H1 (cell line): ENCODE measurements at regions not wholly inside any gene's neighbourhood (a gene's known extent, or its start where the extent isn't known, plus 50 kb on each side); places are given as distances from the start of the nearest gene placed in this dataset.

Source experiments
- ASH2L ChIP-seq: fragments of 200-600, 300-600 bp; sonication (generic); IDR thresholded peaks from one replicate; pipeline ENCODE4 v1.7.1; 2017; ENCODE audit warnings: low read length
- KDM5A ChIP-seq: fragments of 200-600 bp; IDR thresholded peaks from 2 replicates; pipeline ENCODE4 v1.7.1; 2012; ENCODE audit warnings: mild to moderate bottlenecking, low read length, inconsistent platforms, mixed read lengths
- SP1 ChIP-seq: IDR thresholded peaks from 2 replicates; pipeline ENCODE4 v1.6.1; 2011; ENCODE audit warnings: low read depth, low read length
- SRF ChIP-seq: IDR thresholded peaks from 2 replicates; pipeline ENCODE4 v1.6.1; 2011; ENCODE audit warnings: mild to moderate bottlenecking, low read depth, low read length, moderate library complexity
- TCF12 ChIP-seq: IDR thresholded peaks from 2 replicates; pipeline ENCODE4 v1.6.1; 2011; ENCODE audit warnings: low read depth, mild to moderate bottlenecking, low read length
- USF2 ChIP-seq: IDR thresholded peaks from 2 replicates; pipeline ENCODE4 v1.6.1; 2011; ENCODE audit warnings: low read length, improper control_type of control experiment
- TF ChIP-seq, protein P1 (sequence below), 3 experiments: IDR thresholded peaks; 1 replicate in 2 of 3; 2 replicates in 1 of 3; pipeline versions ENCODE4 v1.5.1 to v1.6.1; 2011; ENCODE audit warnings: low read length in 3 of 3, mild to moderate bottlenecking in 3 of 3, inconsistent platforms in 2 of 3, low read depth in 1 of 3, moderate library complexity in 1 of 3; ENCODE audit not compliant: insufficient read depth in 1 of 3; ENCODE audit errors: control extremely low read depth in 1 of 3
- TF ChIP-seq, protein P2 (sequence below): IDR thresholded peaks from 2 replicates; pipeline ENCODE4 v1.6.1; 2012; ENCODE audit warnings: inconsistent platforms

GRCh38 chr5:158086856-158087255 is 227.9 kb upstream of the CLINT1 start (continued):
- TF ChIP-seq, protein P1, sequence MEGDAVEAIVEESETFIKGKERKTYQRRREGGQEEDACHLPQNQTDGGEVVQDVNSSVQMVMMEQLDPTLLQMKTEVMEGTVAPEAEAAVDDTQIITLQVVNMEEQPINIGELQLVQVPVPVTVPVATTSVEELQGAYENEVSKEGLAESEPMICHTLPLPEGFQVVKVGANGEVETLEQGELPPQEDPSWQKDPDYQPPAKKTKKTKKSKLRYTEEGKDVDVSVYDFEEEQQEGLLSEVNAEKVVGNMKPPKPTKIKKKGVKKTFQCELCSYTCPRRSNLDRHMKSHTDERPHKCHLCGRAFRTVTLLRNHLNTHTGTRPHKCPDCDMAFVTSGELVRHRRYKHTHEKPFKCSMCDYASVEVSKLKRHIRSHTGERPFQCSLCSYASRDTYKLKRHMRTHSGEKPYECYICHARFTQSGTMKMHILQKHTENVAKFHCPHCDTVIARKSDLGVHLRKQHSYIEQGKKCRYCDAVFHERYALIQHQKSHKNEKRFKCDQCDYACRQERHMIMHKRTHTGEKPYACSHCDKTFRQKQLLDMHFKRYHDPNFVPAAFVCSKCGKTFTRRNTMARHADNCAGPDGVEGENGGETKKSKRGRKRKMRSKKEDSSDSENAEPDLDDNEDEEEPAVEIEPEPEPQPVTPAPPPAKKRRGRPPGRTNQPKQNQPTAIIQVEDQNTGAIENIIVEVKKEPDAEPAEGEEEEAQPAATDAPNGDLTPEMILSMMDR (IDR thresholded peaks at IDR 0.05; ENCODE audit: control extremely low read depth in 1 of 3, insufficient read depth in 1 of 3, low read depth in 1 of 3, low read length in 3 of 3) = no peak
- TF ChIP-seq KDM5A (no peak), ASH2L (no peak), SP1 (no peak), TCF12 (no peak), SRF (no peak), USF2 (no peak)
- TF ChIP-seq, protein P2, sequence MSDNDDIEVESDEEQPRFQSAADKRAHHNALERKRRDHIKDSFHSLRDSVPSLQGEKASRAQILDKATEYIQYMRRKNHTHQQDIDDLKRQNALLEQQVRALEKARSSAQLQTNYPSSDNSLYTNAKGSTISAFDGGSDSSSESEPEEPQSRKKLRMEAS = no peak
